Neural crest cell (in vitro differentiated cells): ENCODE measurements at regions not wholly inside any gene's neighbourhood (a gene's known extent, or its start where the extent isn't known, plus 50 kb on each side); places are given as distances from the start of the nearest gene placed in this dataset.

Experiments
- DNase-seq: peaks from one replicate; pipeline ENCODE4 v3.0.0; 2021; ENCODE audit warnings: low read depth, mixed read lengths, low spot score
- H3K27ac Mint-ChIP-seq: one replicate; pipeline ENCODE4 v1.8.0; 2021; ENCODE audit warnings: mild to moderate bottlenecking, mixed read lengths; ENCODE audit not compliant: unreplicated experiment
- H3K27me3 Mint-ChIP-seq: 2 replicates; pipeline ENCODE4 v1.8.0; 2021; ENCODE audit warnings: low read depth, mild to moderate bottlenecking, mixed read lengths
- H3K36me3 Mint-ChIP-seq: 2 replicates; pipeline ENCODE4 v1.8.0; 2021; ENCODE audit warnings: low read depth, mild to moderate bottlenecking, mixed read lengths
- H3K4me1 Mint-ChIP-seq: 2 replicates; pipeline ENCODE4 v1.8.0; 2021; ENCODE audit warnings: mixed read lengths
- H3K4me3 Mint-ChIP-seq: one replicate; pipeline ENCODE4 v1.8.0; 2021; ENCODE audit warnings: mild to moderate bottlenecking, mixed read lengths
- H3K9me3 Mint-ChIP-seq: 2 replicates; pipeline ENCODE4 v1.8.0; 2021; ENCODE audit warnings: mixed read lengths
- CTCF ChIP-seq: fragments of 200-600 bp; sonication (generic); conservative IDR thresholded peaks from 2 replicates; pipeline ENCODE4 v1.5.0; 2021; ENCODE audit warnings: antibody characterized with exemption, mild to moderate bottlenecking

GRCh38 chr5:167171056-167171455 lies 1120.4 kb upstream of the WWC1 start:
- Mint-ChIP-seq H3K9me3 (no peaks in the 10 kb centered on the region), H3K4me1 (no peaks in the 10 kb centered on the region), H3K27ac (no peak overlapping the region), H3K27me3 (no peaks in the 10 kb centered on the region), H3K4me3 (no peak overlapping the region), H3K36me3 (peaks cover 2% of the 10 kb centered on the region)
- no peak for DNase-seq
- no peak for TF ChIP-seq CTCF

- Mint-ChIP-seq H3K27me3 (no peaks in the 10 kb centered on the region), H3K4me1 (no peaks in the 10 kb centered on the region), H3K36me3 (no peaks in the 10 kb centered on the region), H3K4me3 (no peak overlapping the region), H3K27ac (no peak overlapping the region), H3K9me3 (no peaks in the 10 kb centered on the region)
- no peak for TF ChIP-seq CTCF
- no peak for DNase-seq
Observed at GRCh38 chr5:167177736-167178135, 1113.7 kb upstream of the WWC1 start.

GRCh38 chr5:167180906-167181305 lies 1110.5 kb upstream of the WWC1 start:
- no peak for TF ChIP-seq CTCF
- Mint-ChIP-seq H3K4me1 (no peaks in the 10 kb centered on the region), H3K9me3 (no peaks in the 10 kb centered on the region), H3K27me3 (no peaks in the 10 kb centered on the region), H3K4me3 (no peak overlapping the region), H3K27ac (no peak overlapping the region), H3K36me3 (no peaks in the 10 kb centered on the region)
- no peak for DNase-seq

- no peaks in the 10 kb centered on the region for H3K27me3 Mint-ChIP-seq
- no peak for DNase-seq
- H3K9me3 Mint-ChIP-seq = peaks cover 2% of the 10 kb centered on the region
- H3K4me1 Mint-ChIP-seq = no peaks in the 10 kb centered on the region
- H3K27ac Mint-ChIP-seq = no peak overlapping the region
- no peak overlapping the region for H3K4me3 Mint-ChIP-seq
- no peaks in the 10 kb centered on the region for H3K36me3 Mint-ChIP-seq
- no peak for TF ChIP-seq CTCF
Observed at GRCh38 chr5:167205881-167206280, 1085.6 kb upstream of the WWC1 start.

- Mint-ChIP-seq H3K9me3 (peaks cover 2% of the 10 kb centered on the region), H3K4me3 (no peak overlapping the region), H3K27me3 (no peaks in the 10 kb centered on the region), H3K4me1 (no peaks in the 10 kb centered on the region), H3K27ac (no peak overlapping the region), H3K36me3 (no peaks in the 10 kb centered on the region)
- TF ChIP-seq CTCF = no peak
- DNase-seq = no peak
Observed at GRCh38 chr5:167207081-167207480, 1084.4 kb upstream of the WWC1 start.

- Mint-ChIP-seq H3K4me3 (no peak overlapping the region), H3K27ac (no peak overlapping the region), H3K9me3 (peaks cover 2% of the 10 kb centered on the region), H3K36me3 (no peaks in the 10 kb centered on the region), H3K4me1 (no peaks in the 10 kb centered on the region), H3K27me3 (no peaks in the 10 kb centered on the region)
- no peak for TF ChIP-seq CTCF
- DNase-seq = no peak
Observed at GRCh38 chr5:167208911-167209310, 1082.5 kb upstream of the WWC1 start.
